Mesothelial cell of epicardium (in vitro differentiated cells): ENCODE measurements at regions not wholly inside any gene's neighbourhood (a gene's known extent, or its start where the extent isn't known, plus 50 kb on each side); places are given as distances from the start of the nearest gene placed in this dataset.

ENCODE experiments used
- DNase-seq, 2 experiments: peaks; one replicate each; pipeline ENCODE4 v3.0.0; 2021; ENCODE audit warnings: low spot score in 2 of 2; ENCODE audit not compliant: unreplicated experiment in 2 of 2
- H3K27ac Mint-ChIP-seq: 2 replicates; pipeline ENCODE4 v1.8.0; 2021; ENCODE audit warnings: mixed read lengths
- H3K27me3 Mint-ChIP-seq: 2 replicates; pipeline ENCODE4 v1.8.0; 2021; ENCODE audit warnings: low read depth, mixed read lengths
- H3K36me3 Mint-ChIP-seq: 2 replicates; pipeline ENCODE4 v1.8.0; 2021; ENCODE audit warnings: mixed read lengths
- H3K4me1 Mint-ChIP-seq: 2 replicates; pipeline ENCODE4 v1.8.0; 2021; ENCODE audit warnings: mixed read lengths
- H3K4me3 Mint-ChIP-seq: 2 replicates; pipeline ENCODE4 v1.8.0; 2021; ENCODE audit warnings: mild to moderate bottlenecking, moderate library complexity, mixed read lengths
- H3K9me3 Mint-ChIP-seq: 2 replicates; pipeline ENCODE4 v1.8.0; 2021; ENCODE audit warnings: mixed read lengths
- CTCF ChIP-seq: fragments of 200-600 bp; sonication (generic); IDR thresholded peaks from one replicate; pipeline ENCODE4 v1.5.0; 2021; ENCODE audit warnings: antibody characterized with exemption; ENCODE audit not compliant: unreplicated experiment

- Mint-ChIP-seq H3K9me3 (peaks cover 4% of the 10 kb centered on the region), H3K36me3 (no peaks in the 10 kb centered on the region), H3K27me3 (peaks cover 4% of the 10 kb centered on the region), H3K4me3 (no peak overlapping the region), H3K27ac (no peak overlapping the region), H3K4me1 (peaks cover 34% of the 10 kb centered on the region)
- TF ChIP-seq CTCF: no peak
- DNase-seq: no peak
These were observed 414.5 kb downstream of the ACTL7B start for GRCh38 chr9:108441251-108441650.

DNA sequence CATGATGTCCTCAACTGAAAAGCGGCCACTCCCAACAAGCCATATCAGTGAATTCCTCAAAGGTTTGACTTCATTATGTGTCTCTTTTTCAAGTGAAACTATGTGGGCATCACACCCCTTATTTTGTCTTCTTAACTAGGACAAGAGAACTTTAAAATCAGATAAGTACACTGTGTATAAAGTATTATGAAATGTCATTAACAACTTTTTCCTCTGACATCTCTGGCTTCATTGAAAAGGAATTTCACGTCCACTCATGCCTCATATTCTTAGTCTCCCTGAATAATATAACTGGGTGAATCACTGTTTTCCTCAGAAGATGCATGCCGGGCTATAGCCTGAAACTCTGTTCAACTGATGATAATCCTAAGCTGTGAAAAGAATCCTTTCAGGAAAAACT lies 415.8 kb downstream of the ACTL7B start:
- peaks cover 30% of the 10 kb centered on the region for H3K4me1 Mint-ChIP-seq
- no peak for DNase-seq
- TF ChIP-seq CTCF: no peak
- peaks cover 4% of the 10 kb centered on the region for H3K27me3 Mint-ChIP-seq
- no peaks in the 10 kb centered on the region for H3K36me3 Mint-ChIP-seq
- H3K27ac Mint-ChIP-seq: peak overlapping the region; percentile 13
- H3K4me3 Mint-ChIP-seq: no peak overlapping the region
- no peaks in the 10 kb centered on the region for H3K9me3 Mint-ChIP-seq

GRCh38 chr9:108437656-108438055 lies 418.1 kb downstream of the ACTL7B start:
- H3K4me3 Mint-ChIP-seq: no peak overlapping the region
- H3K9me3 Mint-ChIP-seq: no peaks in the 10 kb centered on the region
- H3K27ac Mint-ChIP-seq: no peak overlapping the region

GRCh38 chr9:108436448-108436847 lies 419.3 kb downstream of the ACTL7B start:
- H3K4me1 Mint-ChIP-seq: peaks cover 2% of the 10 kb centered on the region
- H3K27ac Mint-ChIP-seq: no peak overlapping the region
- peaks cover 11% of the 10 kb centered on the region for H3K9me3 Mint-ChIP-seq

More at GRCh38 chr9:108437656-108438055, 418.1 kb downstream of the ACTL7B start:
- Mint-ChIP-seq H3K4me1 (peaks cover 9% of the 10 kb centered on the region), H3K27me3 (peaks cover 4% of the 10 kb centered on the region), H3K36me3 (no peaks in the 10 kb centered on the region)
- no peak for TF ChIP-seq CTCF
- no peak for DNase-seq

DNA sequence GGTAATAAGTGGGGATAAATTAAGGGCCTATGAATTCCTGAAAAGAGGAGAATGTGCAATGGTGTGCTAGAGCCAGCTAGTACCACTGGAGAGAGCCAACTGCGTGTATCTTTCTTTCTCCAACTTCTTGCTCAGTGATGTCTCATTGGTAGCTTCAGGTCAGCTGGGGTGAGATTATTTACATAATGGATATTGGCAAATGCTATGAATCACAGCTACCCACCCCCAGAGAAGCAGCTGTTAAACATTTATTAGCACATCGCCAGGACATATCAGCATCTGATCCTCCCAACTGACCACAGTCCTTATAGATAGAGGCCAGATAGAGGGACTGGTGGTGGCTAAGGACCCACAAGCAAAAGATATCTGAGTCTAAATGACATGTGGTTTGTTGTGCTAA lies 421.3 kb downstream of the ACTL7B start:
- no peak for DNase-seq
- H3K9me3 Mint-ChIP-seq: peaks cover 21% of the 10 kb centered on the region
- no peak for TF ChIP-seq CTCF
- H3K27me3 Mint-ChIP-seq: peaks cover 4% of the 10 kb centered on the region
- H3K36me3 Mint-ChIP-seq: peaks cover 3% of the 10 kb centered on the region
- no peak overlapping the region for H3K4me3 Mint-ChIP-seq
- no peaks in the 10 kb centered on the region for H3K4me1 Mint-ChIP-seq
- H3K27ac Mint-ChIP-seq: no peak overlapping the region

More at GRCh38 chr9:108436448-108436847, 419.3 kb downstream of the ACTL7B start:
- no peak overlapping the region for H3K4me3 Mint-ChIP-seq
- peaks cover 4% of the 10 kb centered on the region for H3K27me3 Mint-ChIP-seq
- no peaks in the 10 kb centered on the region for H3K36me3 Mint-ChIP-seq
- no peak for DNase-seq
- no peak for TF ChIP-seq CTCF

DNA sequence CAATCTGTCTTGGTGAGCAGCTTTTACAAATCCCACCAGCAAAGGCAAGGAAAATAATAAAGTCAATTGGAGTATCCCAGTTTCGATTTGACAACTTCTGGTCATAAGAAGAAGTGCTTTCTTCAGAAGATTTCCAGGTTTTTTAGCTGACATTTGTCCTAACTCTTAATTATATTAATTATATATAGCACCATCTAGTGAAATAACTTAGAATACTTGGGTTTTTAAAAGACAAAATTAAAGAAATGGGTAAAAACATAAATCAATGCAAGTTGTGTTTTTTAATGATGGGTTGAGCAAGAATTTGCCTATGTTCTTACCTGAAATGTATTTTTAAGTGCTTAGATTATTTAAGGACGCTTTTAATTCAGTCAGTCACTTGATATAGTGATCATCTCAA lies 421.8 kb downstream of the ACTL7B start:
- H3K27ac Mint-ChIP-seq: no peak overlapping the region
- H3K27me3 Mint-ChIP-seq: peaks cover 4% of the 10 kb centered on the region
- peaks cover 3% of the 10 kb centered on the region for H3K36me3 Mint-ChIP-seq
- peaks cover 21% of the 10 kb centered on the region for H3K9me3 Mint-ChIP-seq
- H3K4me1 Mint-ChIP-seq: no peaks in the 10 kb centered on the region
- no peak overlapping the region for H3K4me3 Mint-ChIP-seq
- DNase-seq: no peak
- TF ChIP-seq CTCF: no peak
